GM10847 (cell line): ENCODE measurements at regions not wholly inside any gene's neighbourhood (a gene's known extent, or its start where the extent isn't known, plus 50 kb on each side); places are given as distances from the start of the nearest gene placed in this dataset.

ENCODE experiments used
- POLR2A ChIP-seq: IDR thresholded peaks from 2 replicates; pipeline ENCODE4 v1.6.1; 2011; ENCODE audit not compliant: insufficient read length; ENCODE audit errors: extremely low read depth

GRCh38 chr3:72162649-72163184 is 377.8 kb upstream of the PROK2 start:
- TF ChIP-seq POLR2A: no peak

GRCh38 chr3:72161881-72162595 is 377.1 kb upstream of the PROK2 start:
- TF ChIP-seq POLR2A: no peak

GRCh38 chr3:72160351-72160750 is 375.4 kb upstream of the PROK2 start:
- TF ChIP-seq POLR2A: no peak

- TF ChIP-seq POLR2A: no peak
Measured at GRCh38 chr3:72159487-72159886, 374.5 kb upstream of the PROK2 start.

DNA sequence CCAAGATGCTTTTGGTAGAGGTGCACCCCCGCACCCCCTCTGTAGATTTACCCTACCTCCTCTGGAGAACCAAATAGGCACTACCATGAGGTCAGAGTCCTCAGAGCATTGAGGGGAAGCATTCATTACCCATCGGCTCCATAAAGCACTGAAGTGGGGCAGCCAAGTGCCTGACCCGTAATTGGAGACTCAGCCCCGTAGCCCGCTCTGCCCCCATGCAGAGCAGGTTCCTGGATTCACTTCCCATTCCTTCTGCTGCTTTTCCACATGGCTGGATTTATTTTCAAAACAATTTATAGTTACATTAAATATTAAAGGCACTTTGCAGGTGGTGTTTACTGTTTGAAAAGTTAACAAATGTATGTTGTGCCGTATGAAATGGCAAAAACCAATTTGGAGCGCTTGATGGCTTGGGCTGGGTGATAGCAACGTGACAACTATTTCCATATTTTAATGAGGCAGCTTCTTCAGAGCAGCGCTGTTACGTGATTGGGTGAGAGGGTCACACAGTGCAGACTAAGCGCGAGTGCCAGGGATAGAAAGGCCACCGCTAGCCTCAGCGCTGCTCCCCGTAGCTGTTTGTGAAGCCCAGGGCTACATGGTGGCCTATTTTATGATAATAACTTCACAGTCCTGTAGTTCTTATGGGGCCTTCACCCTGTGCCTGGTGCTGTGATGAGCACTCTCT is 373.8 kb upstream of the PROK2 start:
- no peak for TF ChIP-seq POLR2A

DNA sequence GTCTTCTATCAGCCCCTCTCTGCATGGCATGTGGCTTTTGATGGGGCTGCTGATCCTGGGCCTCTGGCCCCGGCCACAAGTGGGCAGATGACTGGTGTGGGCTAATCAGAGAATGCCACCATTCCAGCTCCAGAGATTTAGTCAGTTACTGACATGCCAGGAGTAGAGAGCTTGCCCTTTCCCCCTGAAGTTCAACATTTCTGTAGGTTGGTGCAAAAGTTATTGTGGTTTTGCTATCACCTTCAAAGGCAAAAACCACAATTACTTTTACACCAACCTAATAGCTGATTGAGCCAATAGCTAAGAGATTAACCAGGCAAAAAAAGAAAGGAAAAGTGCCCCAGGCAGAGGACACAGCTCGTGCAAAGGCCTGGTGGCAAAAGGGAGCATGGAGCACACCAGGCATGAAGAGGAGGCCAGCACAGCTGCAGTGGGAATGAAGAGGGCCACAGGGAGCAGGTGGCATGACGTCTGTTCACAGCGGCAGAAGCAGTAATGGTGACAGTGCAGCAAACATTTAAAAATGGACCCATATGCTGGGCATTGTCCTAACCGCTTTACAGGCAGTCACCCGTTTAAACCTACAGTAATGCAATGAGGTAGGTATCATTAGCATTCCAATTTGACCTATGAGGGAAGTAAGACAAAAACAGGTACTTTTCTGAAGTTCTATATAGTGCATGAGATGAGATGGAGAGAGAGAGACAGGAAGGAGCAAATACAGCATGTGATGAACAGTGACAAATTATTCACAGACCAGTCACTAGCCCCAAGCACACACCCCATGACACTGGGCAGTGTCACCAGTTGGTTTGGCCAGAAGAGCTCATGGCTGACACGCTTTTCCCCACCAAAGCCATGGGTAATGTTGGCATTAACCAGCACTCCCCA is 373.0 kb upstream of the PROK2 start:
- no peak for TF ChIP-seq POLR2A

GRCh38 chr3:72155391-72156064 is 370.6 kb upstream of the PROK2 start:
- TF ChIP-seq POLR2A: no peak

- no peak for TF ChIP-seq POLR2A
Measured at GRCh38 chr3:72154391-72155335, 369.7 kb upstream of the PROK2 start.

GRCh38 chr3:72153477-72154314 is 368.7 kb upstream of the PROK2 start:
- TF ChIP-seq POLR2A: no peak

DNA sequence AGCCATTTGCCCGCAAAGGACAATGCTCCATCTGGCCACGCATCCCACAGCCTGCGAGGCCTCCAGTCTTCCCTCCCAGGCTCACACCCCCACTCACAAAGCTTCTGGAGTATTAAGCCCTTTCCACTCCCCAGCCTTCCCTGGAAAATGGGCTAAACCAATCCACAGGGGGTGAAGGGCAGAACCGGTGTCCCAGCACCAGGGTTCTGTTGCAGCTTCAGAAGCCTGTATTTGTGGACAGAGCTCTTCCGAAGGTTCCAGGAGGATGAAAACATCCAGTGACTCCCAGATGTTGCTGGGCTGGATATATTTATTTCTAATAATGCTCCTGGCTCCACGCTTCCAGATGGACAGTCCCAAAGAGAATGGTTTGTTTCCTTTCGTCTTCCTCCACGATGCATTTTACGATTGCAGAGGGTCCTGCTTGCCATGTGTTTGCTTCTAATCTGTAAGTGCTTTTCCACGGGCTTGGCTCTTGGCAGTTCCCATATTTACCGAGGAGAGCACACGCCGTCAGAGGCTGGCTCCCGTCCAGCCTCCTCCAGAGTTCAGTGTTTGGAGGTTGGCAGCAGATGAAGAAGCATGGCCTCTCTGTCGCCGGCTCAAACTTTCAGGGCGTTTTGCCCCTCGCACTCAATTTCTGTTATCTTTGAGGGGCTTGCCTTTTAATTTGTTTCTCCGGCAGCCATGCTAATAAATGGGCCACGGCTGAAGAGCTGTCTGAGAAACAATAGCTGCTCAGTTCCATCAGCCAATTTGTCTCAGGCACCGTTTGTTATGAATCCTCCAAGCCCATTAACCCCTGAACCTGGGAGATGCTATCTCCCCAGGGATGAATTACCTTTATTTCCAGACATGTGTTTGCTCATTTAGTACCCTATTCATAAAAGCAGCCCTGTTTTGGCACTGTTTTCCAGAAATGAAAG is 367.9 kb upstream of the PROK2 start:
- TF ChIP-seq POLR2A: no peak

DNA sequence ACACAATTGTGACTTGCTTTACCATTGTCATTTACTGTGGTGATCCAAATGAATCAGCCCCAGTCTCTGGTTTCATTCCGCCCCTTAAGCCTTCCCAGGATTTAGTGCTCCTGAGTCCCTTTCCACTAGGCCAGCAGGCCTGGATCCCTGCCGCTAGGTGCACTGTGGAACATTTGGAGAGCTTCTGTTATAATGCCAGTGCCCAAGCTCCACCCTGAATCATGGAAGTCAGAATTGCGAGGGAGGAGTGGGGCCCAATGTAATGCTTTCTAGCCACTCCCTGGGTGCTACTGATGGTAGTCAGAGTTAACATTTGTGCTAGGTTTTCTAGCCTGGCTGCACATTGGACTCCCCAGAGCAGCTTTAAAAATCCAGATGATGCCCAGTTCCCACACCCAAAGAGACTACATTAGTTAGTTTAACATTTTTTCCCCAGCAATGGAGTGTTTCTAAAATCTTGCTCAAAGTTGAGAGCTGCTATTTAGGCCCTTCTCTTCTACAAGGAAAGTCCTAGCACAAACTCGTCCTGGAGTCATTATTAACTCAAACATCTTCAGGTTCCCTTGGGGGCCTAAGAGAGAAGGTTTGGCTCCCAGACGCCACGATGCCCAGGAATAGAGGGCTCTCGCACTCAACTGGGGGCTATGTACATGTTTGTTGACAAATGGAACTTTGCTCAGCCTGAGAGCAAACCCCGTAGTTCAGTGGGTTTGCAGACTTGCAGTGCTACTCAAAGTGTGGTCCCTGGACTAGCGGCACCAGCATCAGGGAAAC is 366.7 kb upstream of the PROK2 start:
- TF ChIP-seq POLR2A: no peak
